Liver (tissue), 3 donors: ENCODE measurements at regions not wholly inside any gene's neighbourhood (a gene's known extent, or its start where the extent isn't known, plus 50 kb on each side); places are given as distances from the start of the nearest gene placed in this dataset.

Experiments
- RAD21 ChIP-seq, 2 donors: IDR thresholded peaks; 2 replicates each; pipeline ENCODE4 v1.6.1; 2016; ENCODE audit warnings: antibody characterized with exemption in 2 of 2, mild to moderate bottlenecking in 2 of 2
- TAF1 ChIP-seq: conservative IDR thresholded peaks from 2 replicates; pipeline ENCODE4 v1.6.1; 2016; ENCODE audit warnings: antibody characterized with exemption, mild to moderate bottlenecking
- TF ChIP-seq, protein P1 (sequence below): fragments of 150-350 bp; IDR thresholded peaks from 2 replicates; pipeline ENCODE4 v1.5.1; 2017; ENCODE audit warnings: improper control_type of control experiment, low read depth, low read length; ENCODE audit not compliant: missing input control
- donor health status: healthy.
- donor health status: healthy.

DNA sequence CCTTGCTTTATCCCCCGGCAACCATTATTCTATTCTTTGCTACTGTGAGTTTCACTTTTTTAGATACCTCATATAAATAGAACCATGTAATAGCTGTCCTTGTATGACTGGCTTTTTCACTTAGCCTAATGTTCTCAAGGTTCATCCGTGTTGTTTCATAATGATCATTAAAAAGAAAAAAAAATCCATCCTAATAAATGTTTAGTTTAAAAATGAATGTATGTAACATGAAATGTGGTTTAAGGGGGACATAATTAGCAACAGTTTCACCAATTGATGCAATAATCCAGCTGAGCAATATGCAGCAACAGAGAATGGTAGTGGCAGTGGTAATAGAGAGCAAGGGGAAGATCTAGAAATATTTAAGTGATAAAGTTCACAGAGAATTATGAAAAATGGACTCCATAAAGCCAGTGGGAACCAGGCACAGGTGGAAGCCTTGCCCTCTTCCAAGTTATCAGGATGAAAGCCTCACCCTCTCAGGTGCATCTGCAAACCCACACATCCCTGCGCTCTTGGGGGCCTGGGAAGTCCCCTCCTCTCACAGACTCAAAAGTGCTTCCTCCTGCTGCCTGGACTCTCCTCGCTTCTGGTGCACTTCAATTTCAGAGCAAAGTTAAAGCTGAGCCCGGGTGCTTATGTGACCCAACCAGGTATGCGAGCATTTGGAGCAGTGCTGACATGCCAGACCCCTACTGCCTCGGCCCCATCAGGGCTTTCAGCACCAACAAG, 1403.3 kb upstream of the SLC39A10 start:
- TF ChIP-seq, protein P1, sequence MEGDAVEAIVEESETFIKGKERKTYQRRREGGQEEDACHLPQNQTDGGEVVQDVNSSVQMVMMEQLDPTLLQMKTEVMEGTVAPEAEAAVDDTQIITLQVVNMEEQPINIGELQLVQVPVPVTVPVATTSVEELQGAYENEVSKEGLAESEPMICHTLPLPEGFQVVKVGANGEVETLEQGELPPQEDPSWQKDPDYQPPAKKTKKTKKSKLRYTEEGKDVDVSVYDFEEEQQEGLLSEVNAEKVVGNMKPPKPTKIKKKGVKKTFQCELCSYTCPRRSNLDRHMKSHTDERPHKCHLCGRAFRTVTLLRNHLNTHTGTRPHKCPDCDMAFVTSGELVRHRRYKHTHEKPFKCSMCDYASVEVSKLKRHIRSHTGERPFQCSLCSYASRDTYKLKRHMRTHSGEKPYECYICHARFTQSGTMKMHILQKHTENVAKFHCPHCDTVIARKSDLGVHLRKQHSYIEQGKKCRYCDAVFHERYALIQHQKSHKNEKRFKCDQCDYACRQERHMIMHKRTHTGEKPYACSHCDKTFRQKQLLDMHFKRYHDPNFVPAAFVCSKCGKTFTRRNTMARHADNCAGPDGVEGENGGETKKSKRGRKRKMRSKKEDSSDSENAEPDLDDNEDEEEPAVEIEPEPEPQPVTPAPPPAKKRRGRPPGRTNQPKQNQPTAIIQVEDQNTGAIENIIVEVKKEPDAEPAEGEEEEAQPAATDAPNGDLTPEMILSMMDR: no peak
- TF ChIP-seq TAF1: no peak
- no peak for TF ChIP-seq RAD21 (IDR thresholded peaks at IDR 0.05)
